ENCODE measurements at regions not wholly inside any gene's neighbourhood (a gene's known extent, or its start where the extent isn't known, plus 50 kb on each side); places are given as distances from the start of the nearest gene placed in this dataset.

GRCh38 chr2:241926541-241927311, 57.2 kb downstream of the RTP5 start:
- H3K79me1 ChIP-seq (ENCODE audit: insufficient read depth, low read depth, low read length, poor library complexity, severe bottlenecking): no peaks in the 10 kb centered on the region
- Mint-ChIP-seq H3K27me3 (ENCODE audit: low read depth) (no peaks in the 10 kb centered on the region; the same call in 1 of the 2 replicates), H3K4me3 (no peak overlapping the region), H3K4me1 (peaks cover 7 to 12% of the 10 kb centered on the region in 2 experiments; a peak in 3 of 4 replicates), H3K36me3 (ENCODE audit: insufficient read depth in 1 of 3, low read depth in 3 of 3) (no peaks in the 10 kb centered on the region), H3K9me3 (no peaks in the 10 kb centered on the region), H3K27ac (peak overlapping the region in 2 of 3 experiments; percentile 31 to 55; a peak in 2 of 7 replicates)
- peak; percentile 33 for DNase-seq
- no peaks in the 10 kb centered on the region for H4K20me1 ChIP-seq (ENCODE audit: control insufficient read depth, insufficient read depth, insufficient read length)
- no peak overlapping the region for H4K5ac ChIP-seq (ENCODE audit: insufficient read length, low read depth, low read length)
- H2BK20ac ChIP-seq (ENCODE audit: low read depth, low read length, poor library complexity, severe bottlenecking): no peak overlapping the region
- TF ChIP-seq CTCF (conservative IDR thresholded peaks at IDR 0.05): no peak
- no peak overlapping the region for H3K56ac ChIP-seq (ENCODE audit: insufficient read length, low read depth, low read length)
- no peaks in the 10 kb centered on the region for H3K4me1 ChIP-seq (ENCODE audit: insufficient read depth, low read length)
- no peak overlapping the region for H3K9ac ChIP-seq (ENCODE audit: extremely low read depth, insufficient read length, low read length)
- no peak overlapping the region for H4K8ac ChIP-seq (replicated peaks; ENCODE audit: insufficient read length, low read depth, low read length)
- H3K14ac ChIP-seq (ENCODE audit: insufficient read depth, low read length): no peak overlapping the region
- no peaks in the 10 kb centered on the region for H3K27me3 ChIP-seq (ENCODE audit: insufficient read depth, low read length)
- no peak overlapping the region for H3K18ac ChIP-seq (ENCODE audit: insufficient read length, low read depth, low read length)
- H3K23me2 ChIP-seq (ENCODE audit: insufficient read length, low read depth, low read length, poor library complexity, severe bottlenecking): no peaks in the 10 kb centered on the region
- no peak overlapping the region for H2AK5ac ChIP-seq (ENCODE audit: insufficient read length, low read length)
- no peak overlapping the region for H2BK5ac ChIP-seq (ENCODE audit: insufficient read length, low read length)
- no peak overlapping the region for H3K27ac ChIP-seq (ENCODE audit: insufficient read length, low read depth, low read length)
- no peak overlapping the region for H4K91ac ChIP-seq (ENCODE audit: insufficient read length, low read depth, low read length)
- no peak overlapping the region for H2BK120ac ChIP-seq (ENCODE audit: low read depth, low read length, poor library complexity, severe bottlenecking)
- no peak overlapping the region for H2AFZ ChIP-seq (ENCODE audit: low read length)
- H3T11ph ChIP-seq (ENCODE audit: low read length): no peak overlapping the region
- H3K23ac ChIP-seq (ENCODE audit: insufficient read length, low read depth, low read length): no peak overlapping the region
- no peak overlapping the region for H2BK12ac ChIP-seq (ENCODE audit: insufficient read length, low read depth, low read length)
- WGBS (ENCODE audit: extremely low coverage, insufficient read length, low lambda C conversion rate): no CpG with 5 or more reads among the region's 32 CpGs
- H2BK15ac ChIP-seq (ENCODE audit: low read depth, low read length): no peak overlapping the region
- H3K79me2 ChIP-seq (ENCODE audit: insufficient read depth, low read length): no peaks in the 10 kb centered on the region
- no peak overlapping the region for H3K4ac ChIP-seq (ENCODE audit: low read depth, low read length)
- no peaks in the 10 kb centered on the region for H3K9me3 ChIP-seq (ENCODE audit: control insufficient read depth, low read depth, low read length)
- H3K4me2 ChIP-seq (ENCODE audit: insufficient read depth, insufficient read length, low read length): no peak overlapping the region
